GM23338 (cell line): ENCODE measurements at regions not wholly inside any gene's neighbourhood (a gene's known extent, or its start where the extent isn't known, plus 50 kb on each side); places are given as distances from the start of the nearest gene placed in this dataset.

Experiments used
- ATAC-seq: fragments of 200-7000 bp; cut with Tn5 transposase; 3 replicates; pipeline ENCODE4 v1.9.1; 2020
- DNase-seq: peaks from one replicate; pipeline ENCODE4 v3.0.0-alpha.2; 2015; ENCODE audit warnings: low spot score
- H2AFZ ChIP-seq: fragments of 200-600 bp; sonication (generic); 2 replicates; pipeline ENCODE4 v1.8.0; 2016; ENCODE audit warnings: antibody characterized with exemption, mild to moderate bottlenecking, moderate library complexity
- H3F3A ChIP-seq: fragments of 200-600 bp; sonication (generic); replicated peaks from 2 replicates; pipeline ENCODE4 v1.8.0; 2017; ENCODE audit warnings: antibody characterized with exemption, mixed run types, low read depth
- H3K27ac ChIP-seq: fragments of 200-600 bp; sonication (generic); 2 replicates; pipeline ENCODE4 v1.6.1; 2016; ENCODE audit warnings: low read depth
- H3K27me3 ChIP-seq: fragments of 200-600 bp; sonication (generic); 2 replicates; pipeline ENCODE4 v1.8.0; 2016; ENCODE audit warnings: mild to moderate bottlenecking, mixed run types, moderate library complexity; ENCODE audit not compliant: insufficient read depth
- H3K36me3 ChIP-seq: fragments of 200-600 bp; sonication (generic); 2 replicates; pipeline ENCODE4 v1.8.0; 2016; ENCODE audit warnings: mild to moderate bottlenecking; ENCODE audit not compliant: insufficient read depth
- H3K4me1 ChIP-seq: fragments of 200-600 bp; sonication (generic); 2 replicates; pipeline ENCODE4 v1.8.0; 2016; ENCODE audit warnings: mild to moderate bottlenecking, moderate library complexity; ENCODE audit not compliant: insufficient read depth
- H3K4me2 ChIP-seq: fragments of 200-600 bp; sonication (generic); 2 replicates; pipeline ENCODE4 v1.7.1; 2017; ENCODE audit warnings: mixed run types
- H3K4me3 ChIP-seq: fragments of 200-600 bp; sonication (generic); 2 replicates; pipeline ENCODE4 v1.6.1; 2016; ENCODE audit warnings: mixed run types
- H3K79me2 ChIP-seq: fragments of 200-600 bp; sonication (generic); replicated peaks from 2 replicates; pipeline ENCODE4 v1.8.0; 2017; ENCODE audit warnings: mild to moderate bottlenecking; ENCODE audit not compliant: insufficient read depth
- H3K9me2 ChIP-seq: fragments of 200-600 bp; sonication (generic); 2 replicates; pipeline ENCODE4 v1.8.0; 2017; ENCODE audit not compliant: insufficient read depth
- H4K20me1 ChIP-seq: fragments of 200-600 bp; sonication (generic); replicated peaks from 2 replicates; pipeline ENCODE4 v1.8.0; 2017; ENCODE audit warnings: mild to moderate bottlenecking; ENCODE audit not compliant: insufficient read depth
- H3K27ac Mint-ChIP-seq: 2 replicates; pipeline ENCODE4 v1.8.0; 2020; ENCODE audit warnings: inconsistent platforms, mild to moderate bottlenecking, moderate library complexity, mixed read lengths
- H3K27me3 Mint-ChIP-seq: 3 replicates; pipeline ENCODE4 v1.8.0; 2022; ENCODE audit warnings: low read depth, mild to moderate bottlenecking, moderate library complexity, mixed read lengths, inconsistent platforms; ENCODE audit not compliant: insufficient read depth, poor library complexity
- H3K36me3 Mint-ChIP-seq: 3 replicates; pipeline ENCODE4 v1.8.0; 2021; ENCODE audit warnings: low read depth, mild to moderate bottlenecking, inconsistent platforms, moderate library complexity, mixed read lengths
- H3K4me1 Mint-ChIP-seq: 3 replicates; pipeline ENCODE4 v1.8.0; 2020; ENCODE audit warnings: mild to moderate bottlenecking, inconsistent platforms, mixed read lengths
- H3K4me3 Mint-ChIP-seq: 3 replicates; pipeline ENCODE4 v1.8.0; 2021; ENCODE audit warnings: moderate library complexity, mild to moderate bottlenecking, inconsistent platforms, mixed read lengths
- H3K9me3 Mint-ChIP-seq: 3 replicates; pipeline ENCODE4 v1.8.0; 2020; ENCODE audit warnings: moderate library complexity, mild to moderate bottlenecking, inconsistent platforms, mixed read lengths
- CTCF ChIP-seq, 2 experiments: fragments of 200-600 bp in 1 of 2; sonication (generic) in 1 of 2; conservative IDR thresholded peaks; 2 replicates each; pipeline versions ENCODE4 v1.5.1 to v1.6.1; 2016 to 2017; ENCODE audit warnings: antibody characterized with exemption in 2 of 2, low read depth in 2 of 2, mild to moderate bottlenecking in 2 of 2, moderate library complexity in 1 of 2
- ETS1 ChIP-seq: IDR thresholded peaks from 2 replicates; pipeline ENCODE4 v1.6.1; 2016; ENCODE audit warnings: antibody characterized with exemption
- EZH2 ChIP-seq: fragments of 200-600 bp; sonication (generic); IDR thresholded peaks from one replicate; pipeline ENCODE4 v1.8.0; 2017; ENCODE audit warnings: antibody characterized with exemption, mild to moderate bottlenecking, low read depth; ENCODE audit not compliant: unreplicated experiment
- EZH2phosphoT487 ChIP-seq: fragments of 200-600 bp; sonication (generic); IDR thresholded peaks from one replicate; pipeline ENCODE4 v1.8.1; 2018; ENCODE audit warnings: antibody characterized with exemption; ENCODE audit not compliant: unreplicated experiment
- POLR2AphosphoS5 ChIP-seq: IDR thresholded peaks from 2 replicates; pipeline ENCODE4 v1.6.1; 2016; ENCODE audit warnings: antibody characterized with exemption, low read depth
- REST ChIP-seq: IDR thresholded peaks from one replicate; pipeline ENCODE4 v1.6.1; 2018; ENCODE audit warnings: antibody characterized with exemption; ENCODE audit not compliant: unreplicated experiment
- STAT1 ChIP-seq: IDR thresholded peaks from one replicate; pipeline ENCODE4 v1.6.1; 2016; ENCODE audit warnings: antibody characterized with exemption; ENCODE audit not compliant: unreplicated experiment
- ZNF114 ChIP-seq: fragments of 250-450 bp; sonication (Bioruptor Pico); IDR thresholded peaks from 2 replicates; pipeline ENCODE4 v1.5.0; 2020; ENCODE audit warnings: mild to moderate bottlenecking, moderate library complexity
- ZNF331 ChIP-seq: fragments of 250-450 bp; sonication (Bioruptor Pico); IDR thresholded peaks from 2 replicates; pipeline ENCODE4 v1.5.0; 2020; ENCODE audit warnings: low read depth, mild to moderate bottlenecking, moderate library complexity
- ZNF462 ChIP-seq: fragments of 250-450 bp; sonication (Bioruptor Pico); IDR thresholded peaks from 2 replicates; pipeline ENCODE4 v1.5.0; 2020; ENCODE audit warnings: mild to moderate bottlenecking, moderate library complexity

GRCh38 chr2:81266106-81266505 is 961.6 kb upstream of the LRRTM1 start:
- Mint-ChIP-seq H3K27me3 (no peaks in the 10 kb centered on the region), H3K9me3 (peaks cover 17% of the 10 kb centered on the region; the same call in 2 of the 3 replicates), H3K27ac (no peak overlapping the region), H3K4me3 (no peak overlapping the region), H3K4me1 (no peaks in the 10 kb centered on the region), H3K36me3 (no peaks in the 10 kb centered on the region)
- Histone ChIP-seq H3K36me3 (no peaks in the 10 kb centered on the region), H3F3A (no peaks in the 10 kb centered on the region), H3K9me2 (no peaks in the 10 kb centered on the region), H4K20me1 (no peaks in the 10 kb centered on the region), H3K27ac (no peak overlapping the region), H3K4me1 (no peaks in the 10 kb centered on the region), H2AFZ (no peak overlapping the region), H3K4me2 (no peak overlapping the region), H3K4me3 (no peak overlapping the region), H3K27me3 (no peaks in the 10 kb centered on the region), H3K79me2 (no peaks in the 10 kb centered on the region)
- DNase-seq (peak; percentile 68), ATAC-seq (peak; percentile 49)
- TF ChIP-seq CTCF (conservative IDR thresholded peaks at IDR 0.05; ENCODE audit: low read depth in 2 of 2) (peak; percentile 76 to 88), STAT1 (no peak), ETS1 (no peak), REST (no peak)

- Histone ChIP-seq H3K4me3 (no peak overlapping the region), H3K27ac (no peak overlapping the region), H3K79me2 (no peaks in the 10 kb centered on the region), H3F3A (no peaks in the 10 kb centered on the region), H4K20me1 (no peaks in the 10 kb centered on the region), H3K4me1 (no peaks in the 10 kb centered on the region), H3K9me2 (no peaks in the 10 kb centered on the region), H3K4me2 (no peak overlapping the region), H2AFZ (no peak overlapping the region), H3K36me3 (no peaks in the 10 kb centered on the region), H3K27me3 (no peaks in the 10 kb centered on the region)
- Mint-ChIP-seq H3K27ac (no peak overlapping the region), H3K4me3 (no peak overlapping the region), H3K36me3 (no peaks in the 10 kb centered on the region), H3K4me1 (peaks cover 2% of the 10 kb centered on the region; the same call in 1 of the 3 replicates), H3K9me3 (peaks cover 5% of the 10 kb centered on the region; the same call in 1 of the 3 replicates), H3K27me3 (no peaks in the 10 kb centered on the region)
- ATAC-seq (no peak), DNase-seq (no peak)
- TF ChIP-seq ZNF114 (CRISPR knock-in tag) (no peak), EZH2 (no peak), ZNF462 (no peak), EZH2phosphoT487 (no peak), STAT1 (no peak), POLR2AphosphoS5 (no peak), ZNF331 (CRISPR knock-in tag) (no peak)
Measured at GRCh38 chr2:81263989-81264388, 959.4 kb upstream of the LRRTM1 start.
